Muscle of leg (tissue), 3 donors: ENCODE measurements at regions not wholly inside any gene's neighbourhood (a gene's known extent, or its start where the extent isn't known, plus 50 kb on each side); places are given as distances from the start of the nearest gene placed in this dataset.
"Not testable (repeated sequence)": the region's sequence is repeated elsewhere in the genome, so short reads cannot be mapped to it uniquely, and the experiment has no call there.

Experiments used
- DNase-seq: peaks from one replicate; pipeline ENCODE4 v3.0.0; 2013
- H3K27ac ChIP-seq: one replicate; pipeline ENCODE4 v1.5.1; 2013; ENCODE audit warnings: mild to moderate bottlenecking, low read length, control low read depth
- H3K27me3 ChIP-seq: one replicate; pipeline ENCODE4 v1.6.1; 2013; ENCODE audit warnings: low read length; ENCODE audit not compliant: control insufficient read depth, insufficient read depth
- H3K36me3 ChIP-seq: one replicate; pipeline ENCODE4 v1.6.1; 2013; ENCODE audit warnings: low read length; ENCODE audit not compliant: control insufficient read depth, insufficient read depth
- H3K4me1 ChIP-seq: one replicate; pipeline ENCODE4 v1.6.1; 2013; ENCODE audit warnings: low read length; ENCODE audit not compliant: control insufficient read depth, insufficient read depth
- H3K4me3 ChIP-seq: one replicate; pipeline ENCODE4 v1.5.1; 2013; ENCODE audit warnings: low read length, control low read depth
- H3K9me3 ChIP-seq: replicated peaks from 2 replicates; pipeline ENCODE4 v1.6.1; 2013; ENCODE audit warnings: low read depth, low read length; ENCODE audit not compliant: control insufficient read depth
- WGBS: methylation state at CpG from one replicate; pipeline ENCODE4 v1.1.5; 2013; ENCODE audit warnings: missing lambda C conversion rate; ENCODE audit not compliant: insufficient coverage; 5-methylcytosine and 5-hydroxymethylcytosine counted together

DNA sequence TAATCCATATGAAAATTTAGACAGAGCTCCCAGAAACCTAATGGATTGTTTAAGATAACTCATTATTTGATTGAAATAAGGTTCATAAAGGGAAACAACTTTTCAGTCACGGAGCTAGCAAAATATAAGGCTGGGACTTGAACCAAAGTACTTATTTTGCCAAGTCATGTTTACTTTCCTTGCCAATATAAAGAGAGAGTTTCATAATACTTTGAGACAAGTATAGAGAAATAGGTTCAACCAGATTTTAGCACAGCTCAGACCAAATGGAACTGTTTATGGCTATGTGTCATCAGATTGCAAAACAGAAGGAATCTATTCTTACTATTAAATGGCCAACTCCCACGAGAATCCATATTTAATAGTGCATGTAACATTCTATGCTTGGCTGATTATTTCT lies 1517.5 kb upstream of the TENM4 start:
- peaks cover 3% of the 10 kb centered on the region for H3K4me1 ChIP-seq
- H3K27ac ChIP-seq, result no peak overlapping the region
- no peaks in the 10 kb centered on the region for H3K27me3 ChIP-seq
- H3K36me3 ChIP-seq, result no peaks in the 10 kb centered on the region
- no peaks in the 10 kb centered on the region for H3K9me3 ChIP-seq
- WGBS, result no CpG with 5 or more reads among the region's 2 CpGs
- H3K4me3 ChIP-seq, result no peak overlapping the region
- peak; percentile 57 for DNase-seq

DNA sequence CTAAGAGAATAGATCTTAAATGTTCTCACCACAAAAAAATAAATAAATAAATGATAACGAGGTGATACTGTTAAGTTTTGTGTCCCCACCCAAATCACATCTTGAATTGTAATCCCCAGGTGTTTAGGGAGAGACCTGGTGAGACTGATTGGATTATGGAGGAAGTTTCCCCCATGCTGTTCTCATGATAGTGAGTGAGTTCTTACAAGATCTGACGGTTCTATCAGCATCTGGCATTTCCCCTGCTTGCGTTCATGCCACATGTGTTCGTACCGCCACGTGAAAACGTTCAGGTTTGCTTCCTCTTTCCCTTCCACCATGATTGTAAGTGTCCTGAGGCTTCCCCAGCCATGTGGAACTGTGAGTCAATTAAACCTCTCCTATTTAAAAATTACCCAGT lies 1514.8 kb upstream of the TENM4 start:
- no peaks in the 10 kb centered on the region for H3K9me3 ChIP-seq
- H3K27me3 ChIP-seq, result no peaks in the 10 kb centered on the region
- peaks cover 3% of the 10 kb centered on the region for H3K4me1 ChIP-seq
- H3K4me3 ChIP-seq, result no peak overlapping the region
- 100% methylated on average over 1 of the region's 7 CpGs for WGBS
- no peak for DNase-seq
- H3K27ac ChIP-seq, result no peak overlapping the region
- H3K36me3 ChIP-seq, result no peaks in the 10 kb centered on the region

DNA sequence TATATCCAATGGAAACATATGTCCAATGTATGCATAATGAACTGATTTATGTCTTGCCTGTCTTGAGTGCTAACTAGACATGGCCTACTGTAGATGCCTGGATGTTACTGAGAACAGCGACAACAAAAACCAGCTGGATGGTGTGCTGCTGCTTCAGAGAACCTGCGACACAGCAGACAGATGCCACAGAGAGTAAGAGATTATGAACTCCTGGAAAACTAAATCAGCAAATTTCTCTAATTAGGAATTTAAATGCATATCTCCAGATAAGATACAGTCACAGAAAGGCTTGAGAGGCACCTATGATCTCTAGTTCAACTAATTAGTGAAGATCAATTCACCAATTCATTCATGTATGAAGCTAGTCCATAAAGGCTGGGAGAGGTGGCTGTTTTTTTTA lies 1508.0 kb upstream of the TENM4 start:
- 100% methylated on average over 1 of the region's 2 CpGs for WGBS
- H3K4me1 ChIP-seq, result no peaks in the 10 kb centered on the region
- no peaks in the 10 kb centered on the region for H3K36me3 ChIP-seq

DNA sequence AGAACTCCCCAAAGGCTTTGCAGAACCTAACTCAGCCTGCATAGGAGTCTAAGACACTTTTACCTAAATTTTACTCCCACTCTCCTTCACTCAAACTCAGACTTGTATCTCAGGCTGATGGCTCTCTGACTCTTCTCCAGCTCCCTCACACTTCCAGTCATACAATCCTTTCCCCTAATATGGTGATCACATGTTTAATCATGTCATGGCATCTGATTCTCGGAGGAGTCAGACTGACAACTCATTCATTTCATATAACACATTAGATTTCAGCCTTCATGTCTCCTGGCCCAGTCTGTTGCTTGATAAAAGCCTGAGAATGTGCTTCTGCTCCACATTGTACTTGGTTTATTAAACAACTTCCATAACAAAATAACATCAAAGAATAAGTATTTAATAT lies 1503.9 kb upstream of the TENM4 start:
- 82% methylated on average over 1 of the region's 1 CpG for WGBS
- Histone ChIP-seq H3K4me3 (no peak overlapping the region), H3K9me3 (no peaks in the 10 kb centered on the region), H3K4me1 (no peaks in the 10 kb centered on the region), H3K36me3 (no peaks in the 10 kb centered on the region), H3K27me3 (no peaks in the 10 kb centered on the region), H3K27ac (no peak overlapping the region)
- no peak for DNase-seq

More for the DNA sequence above, 1508.0 kb upstream of the TENM4 start:
- Histone ChIP-seq H3K4me3 (no peak overlapping the region), H3K27ac (no peak overlapping the region), H3K27me3 (no peaks in the 10 kb centered on the region), H3K9me3 (no peaks in the 10 kb centered on the region)
- no peak for DNase-seq

DNA sequence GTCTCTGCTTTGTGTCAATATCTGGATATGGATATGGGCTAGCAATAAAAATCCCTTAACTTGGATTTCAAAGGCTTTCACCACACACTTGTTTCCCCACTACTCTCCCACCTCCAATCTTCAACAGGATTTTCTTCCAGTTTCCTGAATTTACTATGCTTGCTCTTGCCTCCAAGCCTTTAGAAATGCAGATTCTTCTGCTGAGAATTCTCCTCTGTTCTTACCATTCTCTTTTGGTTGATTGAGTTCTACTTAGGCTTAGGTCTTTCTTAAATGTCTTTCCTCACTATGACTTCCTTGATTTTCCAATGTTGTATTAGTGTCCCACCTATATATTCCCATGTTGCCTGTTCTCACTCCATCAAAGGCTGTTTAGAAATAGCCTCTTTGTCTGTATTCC lies 1502.4 kb upstream of the TENM4 start:
- Histone ChIP-seq H3K4me3 (no peak overlapping the region), H3K9me3 (no peaks in the 10 kb centered on the region), H3K27me3 (no peaks in the 10 kb centered on the region), H3K27ac (no peak overlapping the region), H3K36me3 (no peaks in the 10 kb centered on the region), H3K4me1 (no peaks in the 10 kb centered on the region)
- DNase-seq, result no peak

DNA sequence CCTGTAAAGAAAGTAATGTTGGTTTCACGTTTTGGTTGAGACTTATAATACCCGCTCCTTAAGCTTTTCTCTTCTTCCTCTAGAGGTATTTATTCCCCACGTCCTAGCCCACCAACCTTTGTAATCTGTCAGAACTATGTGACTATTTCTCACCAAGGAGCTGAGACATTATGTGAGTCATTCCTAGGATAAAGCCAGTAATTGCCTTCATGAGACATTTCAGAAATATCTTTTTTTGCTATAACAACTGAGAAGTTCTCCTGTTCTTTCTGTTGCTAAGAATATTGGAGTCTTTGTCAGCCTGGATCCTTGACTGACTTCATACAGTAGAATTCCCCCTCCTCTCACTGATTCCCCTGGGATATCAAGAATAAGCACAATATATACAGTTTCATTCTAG lies 1497.0 kb upstream of the TENM4 start:
- H3K4me1 ChIP-seq, result no peaks in the 10 kb centered on the region
- no CpG with 5 or more reads among the region's 3 CpGs for WGBS
- no peak overlapping the region for H3K4me3 ChIP-seq
- H3K27me3 ChIP-seq, result no peaks in the 10 kb centered on the region
- no peak overlapping the region for H3K27ac ChIP-seq
- no peak for DNase-seq
- no peaks in the 10 kb centered on the region for H3K36me3 ChIP-seq
- no peaks in the 10 kb centered on the region for H3K9me3 ChIP-seq

DNA sequence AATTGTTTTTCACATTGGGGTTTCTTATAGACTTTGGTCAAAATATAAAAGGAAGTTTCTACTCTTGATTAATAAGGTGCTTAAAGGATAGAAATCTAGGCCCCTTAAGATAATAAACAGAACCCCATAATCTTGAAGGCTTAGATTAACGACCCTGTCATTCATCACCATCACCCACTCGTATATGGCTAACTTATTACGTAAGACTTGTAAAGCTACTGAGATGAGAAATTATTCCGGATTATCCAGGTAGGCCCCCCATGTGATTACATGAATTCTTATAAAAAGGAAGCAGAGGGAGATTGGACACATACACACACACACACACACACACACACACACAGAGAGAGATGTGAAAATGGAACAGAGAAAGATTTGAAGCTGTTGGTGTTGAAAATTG lies 1489.2 kb upstream of the TENM4 start:
- Histone ChIP-seq H3K27ac (no peak overlapping the region), H3K27me3 (no peaks in the 10 kb centered on the region), H3K36me3 (no peaks in the 10 kb centered on the region), H3K4me1 (no peaks in the 10 kb centered on the region), H3K4me3 (no peak overlapping the region), H3K9me3 (no peaks in the 10 kb centered on the region)
- DNase-seq, result no peak
- WGBS, result no CpG with 5 or more reads among the region's 4 CpGs

DNA sequence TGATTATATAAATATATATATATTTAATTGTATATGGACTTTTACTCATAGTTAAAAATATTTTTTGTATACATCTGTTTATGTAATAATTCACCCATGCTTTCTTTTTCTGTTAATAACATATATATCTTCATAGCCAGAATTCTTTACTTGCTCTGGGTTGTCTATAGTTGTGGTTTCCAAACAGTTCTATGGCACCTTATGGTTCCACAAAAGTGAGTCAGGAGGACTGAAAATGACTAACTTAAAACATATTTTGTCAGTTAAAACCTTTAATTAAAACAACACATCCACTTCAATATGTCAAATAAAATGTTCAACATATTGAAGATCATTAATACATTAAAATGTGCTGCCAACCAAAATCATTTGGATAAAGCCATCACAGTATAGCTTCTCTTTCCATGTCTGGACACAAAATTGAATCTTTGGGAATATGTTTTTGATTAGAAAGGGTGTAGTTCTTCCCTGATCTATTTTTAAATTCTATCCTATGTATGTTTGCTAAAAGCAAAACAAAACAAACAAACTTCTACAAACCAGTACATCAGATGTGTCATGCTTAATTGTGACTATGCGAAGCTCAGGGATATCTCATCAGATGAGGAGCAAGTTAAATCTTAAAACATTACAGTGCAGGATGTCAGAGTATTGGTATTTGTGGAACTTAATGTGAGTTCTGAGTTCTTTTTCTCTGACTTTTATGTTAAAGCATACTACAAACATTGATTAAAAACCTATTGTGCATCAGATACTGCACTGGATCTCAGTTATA lies 1488.4 kb upstream of the TENM4 start:
- WGBS, result no CpG with 5 or more reads among the region's 1 CpG
- Histone ChIP-seq H3K27ac (no peak overlapping the region), H3K9me3 (no peaks in the 10 kb centered on the region), H3K4me1 (no peaks in the 10 kb centered on the region), H3K4me3 (no peak overlapping the region), H3K27me3 (no peaks in the 10 kb centered on the region), H3K36me3 (no peaks in the 10 kb centered on the region)
- DNase-seq, result no peak

DNA sequence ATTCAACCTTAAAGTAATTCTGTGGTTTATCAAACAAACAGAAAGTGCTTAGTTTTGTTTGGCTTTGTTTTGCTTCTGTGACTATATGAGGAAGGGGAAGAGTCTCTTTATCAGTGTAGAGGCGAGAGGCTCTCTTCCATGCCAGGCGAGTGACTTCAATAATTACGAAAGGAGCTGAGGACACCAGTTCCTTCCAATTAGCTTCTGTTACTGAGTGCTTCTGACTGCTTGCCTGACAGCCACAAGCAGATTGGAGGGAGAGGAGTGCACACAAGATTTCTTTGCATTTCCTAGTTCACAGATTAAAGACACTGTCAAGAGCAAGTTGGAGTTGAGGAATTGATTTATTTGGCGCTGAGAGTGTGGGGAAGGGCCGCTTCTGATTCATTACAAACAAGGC lies 1484.5 kb upstream of the TENM4 start:
- Histone ChIP-seq H3K36me3 (no peaks in the 10 kb centered on the region), H3K4me3 (no peak overlapping the region), H3K4me1 (no peaks in the 10 kb centered on the region), H3K27ac (no peak overlapping the region), H3K9me3 (no peaks in the 10 kb centered on the region), H3K27me3 (no peaks in the 10 kb centered on the region)
- DNase-seq, result no peak
- 70% methylated on average over 3 of the region's 5 CpGs for WGBS

DNA sequence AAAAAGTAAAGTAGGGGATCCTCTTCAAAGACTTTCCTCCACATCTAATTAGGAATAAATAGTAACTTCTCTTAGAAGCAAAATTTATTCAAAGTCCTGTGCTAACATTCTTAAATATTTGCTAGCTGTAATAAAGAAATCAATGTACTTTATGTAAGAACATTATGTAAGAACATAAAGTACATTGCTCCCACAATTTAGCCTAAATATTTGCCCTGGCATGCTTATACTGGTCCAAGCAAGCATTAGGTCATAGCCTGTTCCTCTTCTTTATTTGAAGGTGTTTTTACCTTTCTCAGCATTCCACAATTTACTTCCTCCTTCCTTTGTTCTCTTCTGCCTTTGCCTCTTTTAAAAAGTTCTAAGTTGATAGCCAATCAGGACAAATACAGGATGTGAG lies 1480.5 kb upstream of the TENM4 start:
- not testable (repeated sequence) for H3K36me3 ChIP-seq, H3K4me1 ChIP-seq, H3K27ac ChIP-seq, H3K9me3 ChIP-seq, DNase-seq, H3K27me3 ChIP-seq, H3K4me3 ChIP-seq

DNA sequence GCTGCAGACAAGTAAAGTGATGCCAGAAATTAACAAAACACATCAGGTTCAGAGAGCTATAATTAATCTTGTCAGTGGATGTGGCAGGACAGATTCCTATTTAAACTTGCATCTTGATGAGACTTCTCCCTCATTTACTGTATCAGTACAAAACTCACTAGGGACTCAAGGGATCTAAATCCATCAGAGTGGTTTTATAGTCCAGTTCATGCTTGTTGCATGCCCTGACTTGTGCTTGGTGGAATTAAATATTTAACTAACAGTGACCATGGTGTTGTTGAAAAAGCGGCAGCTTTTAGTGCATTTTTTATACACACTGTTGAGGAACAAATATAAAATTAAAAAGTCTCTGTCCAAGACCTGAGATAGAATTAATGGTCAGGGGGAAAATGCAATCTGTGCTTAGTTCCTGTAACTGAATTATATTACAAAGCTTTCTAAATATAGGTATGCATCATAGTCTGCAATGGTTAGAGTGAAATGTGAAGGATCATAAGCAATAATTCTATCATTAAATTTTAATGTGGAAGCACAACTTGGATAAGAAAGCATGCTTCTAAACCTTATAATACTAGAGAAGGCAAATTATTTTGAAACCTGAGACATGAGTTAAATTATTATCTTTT lies 1475.5 kb upstream of the TENM4 start:
- Histone ChIP-seq H3K27ac (no peak overlapping the region), H3K27me3 (no peaks in the 10 kb centered on the region), H3K4me1 (no peaks in the 10 kb centered on the region), H3K36me3 (no peaks in the 10 kb centered on the region), H3K9me3 (no peaks in the 10 kb centered on the region), H3K4me3 (no peak overlapping the region)
- WGBS, result no CpG with 5 or more reads among the region's 1 CpG
- DNase-seq, result no peak
